ENCODE measurements at regions not wholly inside any gene's neighbourhood (a gene's known extent, or its start where the extent isn't known, plus 50 kb on each side); places are given as distances from the start of the nearest gene placed in this dataset.

DNA sequence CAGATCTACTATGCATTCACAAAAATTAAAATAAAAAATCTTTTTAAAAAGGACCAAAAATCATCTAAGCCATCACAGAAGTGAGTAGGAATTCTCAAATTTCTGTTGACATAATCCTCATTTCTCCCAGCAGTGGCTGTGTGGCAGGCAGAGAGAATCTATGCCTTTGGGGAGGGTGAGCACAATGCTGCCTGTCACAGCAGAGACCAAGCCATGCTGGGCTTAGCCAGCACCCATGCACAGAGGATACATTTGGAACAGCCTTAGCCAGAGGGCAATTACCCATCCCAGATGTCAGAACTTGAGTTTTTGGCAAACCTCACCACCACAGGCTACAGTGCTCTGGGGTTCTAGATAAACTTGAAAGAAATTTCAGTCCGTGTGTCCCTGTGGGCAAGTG, 1274.8 kb upstream of the ADGRL3 start:
- TF ChIP-seq, protein P1, sequence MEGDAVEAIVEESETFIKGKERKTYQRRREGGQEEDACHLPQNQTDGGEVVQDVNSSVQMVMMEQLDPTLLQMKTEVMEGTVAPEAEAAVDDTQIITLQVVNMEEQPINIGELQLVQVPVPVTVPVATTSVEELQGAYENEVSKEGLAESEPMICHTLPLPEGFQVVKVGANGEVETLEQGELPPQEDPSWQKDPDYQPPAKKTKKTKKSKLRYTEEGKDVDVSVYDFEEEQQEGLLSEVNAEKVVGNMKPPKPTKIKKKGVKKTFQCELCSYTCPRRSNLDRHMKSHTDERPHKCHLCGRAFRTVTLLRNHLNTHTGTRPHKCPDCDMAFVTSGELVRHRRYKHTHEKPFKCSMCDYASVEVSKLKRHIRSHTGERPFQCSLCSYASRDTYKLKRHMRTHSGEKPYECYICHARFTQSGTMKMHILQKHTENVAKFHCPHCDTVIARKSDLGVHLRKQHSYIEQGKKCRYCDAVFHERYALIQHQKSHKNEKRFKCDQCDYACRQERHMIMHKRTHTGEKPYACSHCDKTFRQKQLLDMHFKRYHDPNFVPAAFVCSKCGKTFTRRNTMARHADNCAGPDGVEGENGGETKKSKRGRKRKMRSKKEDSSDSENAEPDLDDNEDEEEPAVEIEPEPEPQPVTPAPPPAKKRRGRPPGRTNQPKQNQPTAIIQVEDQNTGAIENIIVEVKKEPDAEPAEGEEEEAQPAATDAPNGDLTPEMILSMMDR (conservative IDR thresholded peaks at IDR 0.05; ENCODE audit: low read length), result no peak
- no peak for TF ChIP-seq EZH2phosphoT487 (IDR thresholded peaks at IDR 0.05; ENCODE audit: borderline replicate concordance)
